HFFc6 (cell line): ENCODE measurements at regions not wholly inside any gene's neighbourhood (a gene's known extent, or its start where the extent isn't known, plus 50 kb on each side); places are given as distances from the start of the nearest gene placed in this dataset.

Source experiments
- DNase-seq: peaks from one replicate; pipeline ENCODE4 v3.0.0-alpha.2; 2018
- H3K27ac Mint-ChIP-seq: 2 replicates; pipeline ENCODE4 v1.8.0; 2020; ENCODE audit warnings: mild to moderate bottlenecking, mixed read lengths
- H3K27me3 Mint-ChIP-seq: 2 replicates; pipeline ENCODE4 v1.8.0; 2021; ENCODE audit warnings: mild to moderate bottlenecking, moderate library complexity, mixed read lengths; ENCODE audit not compliant: insufficient read depth
- H3K36me3 Mint-ChIP-seq: 2 replicates; pipeline ENCODE4 v1.8.0; 2021; ENCODE audit warnings: low read depth, mixed read lengths
- H3K4me1 Mint-ChIP-seq: 2 replicates; pipeline ENCODE4 v1.8.0; 2020; ENCODE audit warnings: low read depth, mixed read lengths
- H3K4me3 Mint-ChIP-seq: 2 replicates; pipeline ENCODE4 v1.8.0; 2020; ENCODE audit warnings: mild to moderate bottlenecking, moderate library complexity, mixed read lengths
- H3K9me3 Mint-ChIP-seq: 2 replicates; pipeline ENCODE4 v1.8.0; 2020; ENCODE audit warnings: mild to moderate bottlenecking, mixed read lengths
- TF ChIP-seq, protein P1 (sequence below): fragments of 200-600 bp; sonication (generic); IDR thresholded peaks from 2 replicates; pipeline ENCODE4 v1.5.0; 2021; ENCODE audit warnings: antibody characterized with exemption, mild to moderate bottlenecking

DNA sequence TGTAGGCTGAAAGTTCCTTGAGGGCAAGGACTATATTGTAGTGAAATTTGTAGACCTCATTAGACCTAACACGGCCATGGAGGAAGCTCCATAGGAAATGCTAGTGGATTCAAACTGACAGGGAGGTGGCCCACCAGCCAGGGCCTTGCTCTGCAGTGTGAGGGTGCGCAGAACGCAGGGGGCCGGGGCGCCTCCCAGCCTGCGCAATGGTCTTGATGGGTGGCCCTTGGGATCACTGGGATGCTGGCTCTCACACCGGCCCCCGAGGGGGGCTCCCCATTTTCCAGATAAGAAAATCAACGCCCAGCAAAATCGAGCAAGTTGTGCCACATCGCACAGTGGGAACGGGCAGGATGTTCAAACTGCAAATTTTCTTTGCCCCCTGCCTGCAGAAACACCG is 655.4 kb downstream of the GALR1 start:
- H3K4me1 Mint-ChIP-seq, result no peaks in the 10 kb centered on the region
- no peaks in the 10 kb centered on the region for H3K27me3 Mint-ChIP-seq
- no peak for DNase-seq
- no peaks in the 10 kb centered on the region for H3K36me3 Mint-ChIP-seq
- H3K4me3 Mint-ChIP-seq, result no peak overlapping the region
- no peak overlapping the region for H3K27ac Mint-ChIP-seq
- H3K9me3 Mint-ChIP-seq, result peaks cover 35% of the 10 kb centered on the region
- TF ChIP-seq, protein P1, sequence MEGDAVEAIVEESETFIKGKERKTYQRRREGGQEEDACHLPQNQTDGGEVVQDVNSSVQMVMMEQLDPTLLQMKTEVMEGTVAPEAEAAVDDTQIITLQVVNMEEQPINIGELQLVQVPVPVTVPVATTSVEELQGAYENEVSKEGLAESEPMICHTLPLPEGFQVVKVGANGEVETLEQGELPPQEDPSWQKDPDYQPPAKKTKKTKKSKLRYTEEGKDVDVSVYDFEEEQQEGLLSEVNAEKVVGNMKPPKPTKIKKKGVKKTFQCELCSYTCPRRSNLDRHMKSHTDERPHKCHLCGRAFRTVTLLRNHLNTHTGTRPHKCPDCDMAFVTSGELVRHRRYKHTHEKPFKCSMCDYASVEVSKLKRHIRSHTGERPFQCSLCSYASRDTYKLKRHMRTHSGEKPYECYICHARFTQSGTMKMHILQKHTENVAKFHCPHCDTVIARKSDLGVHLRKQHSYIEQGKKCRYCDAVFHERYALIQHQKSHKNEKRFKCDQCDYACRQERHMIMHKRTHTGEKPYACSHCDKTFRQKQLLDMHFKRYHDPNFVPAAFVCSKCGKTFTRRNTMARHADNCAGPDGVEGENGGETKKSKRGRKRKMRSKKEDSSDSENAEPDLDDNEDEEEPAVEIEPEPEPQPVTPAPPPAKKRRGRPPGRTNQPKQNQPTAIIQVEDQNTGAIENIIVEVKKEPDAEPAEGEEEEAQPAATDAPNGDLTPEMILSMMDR, result no peak

DNA sequence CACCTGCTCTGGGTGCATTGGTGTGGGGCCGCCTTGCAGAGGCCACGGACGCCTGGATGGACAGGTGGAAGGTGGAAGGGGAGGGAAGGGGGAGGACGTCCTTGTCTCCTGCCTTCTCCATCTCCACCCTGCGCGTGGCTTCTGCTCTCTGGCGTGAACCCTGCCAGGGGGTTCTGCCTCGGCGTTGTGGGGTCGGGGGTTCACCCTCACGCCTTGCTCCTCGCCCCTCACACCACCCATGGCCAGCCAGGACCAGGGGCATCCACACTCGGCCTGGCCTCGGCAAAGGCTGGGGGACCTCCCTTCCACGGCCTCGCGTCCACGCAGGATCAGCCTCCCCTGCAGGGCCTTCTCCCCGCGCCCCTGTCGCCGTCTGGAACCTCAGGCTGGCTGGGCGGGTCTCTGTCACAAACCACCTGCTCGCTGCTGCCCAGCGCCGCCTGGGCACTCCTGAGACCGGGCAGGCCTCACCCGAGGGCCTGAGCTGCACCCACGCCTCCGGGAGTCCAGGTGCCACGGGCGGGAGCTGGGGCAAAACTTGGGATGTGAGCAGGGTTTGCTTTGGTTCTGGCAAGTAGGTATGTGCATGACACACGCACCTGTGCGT is 655.9 kb downstream of the GALR1 start:
- TF ChIP-seq, protein P1, result no peak
- Mint-ChIP-seq H3K4me3 (no peak overlapping the region), H3K4me1 (no peaks in the 10 kb centered on the region), H3K36me3 (no peaks in the 10 kb centered on the region), H3K9me3 (peaks cover 40% of the 10 kb centered on the region), H3K27me3 (no peaks in the 10 kb centered on the region), H3K27ac (no peak overlapping the region)
- DNase-seq, result no peak

DNA sequence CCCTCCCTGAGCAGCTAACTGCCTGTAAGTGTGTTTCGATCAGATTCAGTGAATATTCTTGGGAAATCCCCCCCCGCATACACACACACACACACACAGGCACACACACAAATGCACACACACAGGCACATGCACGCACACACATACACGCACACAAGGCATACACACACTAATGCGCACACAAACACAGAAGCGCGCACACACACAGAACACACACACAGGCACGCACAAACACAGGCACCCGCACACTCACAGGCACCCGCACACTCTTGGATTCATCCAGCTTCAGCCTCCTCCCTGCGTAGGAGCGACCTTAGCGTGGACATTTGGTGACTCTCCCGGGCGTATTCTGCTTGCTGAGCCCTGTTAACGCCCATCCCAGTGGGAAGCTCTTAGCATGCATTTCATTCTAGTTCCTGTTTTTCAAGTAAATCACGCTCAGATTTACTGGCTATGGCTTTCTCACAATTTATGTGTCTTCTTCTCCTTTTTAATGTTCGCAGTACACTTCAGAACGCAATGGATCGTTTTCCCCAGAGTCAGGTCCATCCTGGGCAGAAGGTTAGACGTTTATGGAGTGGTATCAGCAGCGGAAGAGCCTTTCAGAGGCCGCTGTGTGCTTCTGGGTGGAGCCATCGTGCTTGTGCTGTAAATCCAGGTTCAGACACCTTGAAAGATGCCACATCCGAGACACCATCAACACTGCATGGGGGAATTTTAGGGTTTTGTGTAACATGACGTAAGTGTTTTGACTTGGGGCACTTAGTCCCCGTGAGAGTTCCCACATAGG is 656.6 kb downstream of the GALR1 start:
- DNase-seq, result no peak
- TF ChIP-seq, protein P1, result no peak
- H3K27ac Mint-ChIP-seq, result no peak overlapping the region
- H3K27me3 Mint-ChIP-seq, result peaks cover 1% of the 10 kb centered on the region; the same call in 1 of the 2 replicates
- H3K4me1 Mint-ChIP-seq, result no peaks in the 10 kb centered on the region
- H3K4me3 Mint-ChIP-seq, result no peak overlapping the region
- peaks cover 6% of the 10 kb centered on the region; the same call in 1 of the 2 replicates for H3K36me3 Mint-ChIP-seq
- peaks cover 48% of the 10 kb centered on the region for H3K9me3 Mint-ChIP-seq

DNA sequence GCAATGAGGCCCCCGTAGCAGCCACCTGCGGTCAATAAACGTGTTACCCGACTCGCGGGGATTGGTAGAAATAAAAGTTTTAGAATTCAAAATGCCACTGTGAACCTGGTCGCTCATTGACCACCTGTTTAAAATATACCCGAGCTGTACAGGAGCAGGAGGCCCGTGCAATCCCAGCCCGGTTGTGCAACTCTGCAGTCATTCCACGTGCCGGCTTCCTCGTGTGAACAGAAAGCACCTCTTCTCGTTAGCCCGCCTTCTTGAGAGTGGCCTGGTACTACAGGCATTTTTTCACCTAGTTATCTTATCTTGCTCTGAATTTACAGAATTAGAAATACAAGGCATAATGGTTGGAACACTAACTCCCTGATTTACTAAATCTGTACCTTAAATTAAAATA is 660.7 kb downstream of the GALR1 start:
- H3K9me3 Mint-ChIP-seq, result peaks cover 57% of the 10 kb centered on the region
- H3K36me3 Mint-ChIP-seq, result peaks cover 7% of the 10 kb centered on the region
- TF ChIP-seq, protein P1, result no peak
- H3K4me1 Mint-ChIP-seq, result no peaks in the 10 kb centered on the region
- no peak for DNase-seq
- peaks cover 1% of the 10 kb centered on the region; the same call in 1 of the 2 replicates for H3K27me3 Mint-ChIP-seq
- no peak overlapping the region for H3K4me3 Mint-ChIP-seq
- H3K27ac Mint-ChIP-seq, result no peak overlapping the region

DNA sequence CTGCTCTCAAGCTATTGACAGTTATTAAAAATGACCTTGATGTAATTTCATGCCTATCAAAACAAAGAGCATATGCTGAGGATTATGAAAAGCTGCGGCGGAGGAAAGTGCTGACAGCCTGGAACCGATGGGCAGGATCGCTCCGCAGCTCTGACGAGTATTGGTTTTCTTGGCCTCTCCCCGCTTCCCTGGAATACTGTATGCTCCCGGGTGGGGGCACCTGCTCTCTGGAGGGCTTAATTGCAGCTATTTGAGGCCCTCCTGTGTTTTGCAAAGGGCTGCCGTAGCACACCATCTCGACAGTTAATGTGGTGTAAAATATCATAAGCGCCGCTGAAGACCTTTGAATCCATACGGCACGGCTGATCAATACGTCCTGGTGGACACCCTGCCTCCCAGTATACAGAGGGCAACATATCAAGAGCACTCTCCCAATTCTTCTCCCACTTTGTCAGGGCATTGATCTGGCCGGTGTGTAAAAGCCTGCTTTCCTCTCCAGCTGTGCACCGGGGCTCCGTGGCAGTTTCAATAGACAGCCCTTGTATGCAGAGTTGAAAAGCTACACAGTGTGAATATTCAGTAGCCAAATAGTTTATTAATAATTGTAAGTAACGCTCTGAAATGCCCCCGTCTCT is 662.4 kb downstream of the GALR1 start:
- Mint-ChIP-seq H3K27ac (no peak overlapping the region), H3K9me3 (peaks cover 46% of the 10 kb centered on the region), H3K27me3 (peaks cover 1% of the 10 kb centered on the region; the same call in 1 of the 2 replicates), H3K4me3 (no peak overlapping the region), H3K4me1 (no peaks in the 10 kb centered on the region), H3K36me3 (peaks cover 7% of the 10 kb centered on the region)
- no peak for DNase-seq
- TF ChIP-seq, protein P1, result no peak
